ENCODE measurements at regions not wholly inside any gene's neighbourhood (a gene's known extent, or its start where the extent isn't known, plus 50 kb on each side); places are given as distances from the start of the nearest gene placed in this dataset.

DNA sequence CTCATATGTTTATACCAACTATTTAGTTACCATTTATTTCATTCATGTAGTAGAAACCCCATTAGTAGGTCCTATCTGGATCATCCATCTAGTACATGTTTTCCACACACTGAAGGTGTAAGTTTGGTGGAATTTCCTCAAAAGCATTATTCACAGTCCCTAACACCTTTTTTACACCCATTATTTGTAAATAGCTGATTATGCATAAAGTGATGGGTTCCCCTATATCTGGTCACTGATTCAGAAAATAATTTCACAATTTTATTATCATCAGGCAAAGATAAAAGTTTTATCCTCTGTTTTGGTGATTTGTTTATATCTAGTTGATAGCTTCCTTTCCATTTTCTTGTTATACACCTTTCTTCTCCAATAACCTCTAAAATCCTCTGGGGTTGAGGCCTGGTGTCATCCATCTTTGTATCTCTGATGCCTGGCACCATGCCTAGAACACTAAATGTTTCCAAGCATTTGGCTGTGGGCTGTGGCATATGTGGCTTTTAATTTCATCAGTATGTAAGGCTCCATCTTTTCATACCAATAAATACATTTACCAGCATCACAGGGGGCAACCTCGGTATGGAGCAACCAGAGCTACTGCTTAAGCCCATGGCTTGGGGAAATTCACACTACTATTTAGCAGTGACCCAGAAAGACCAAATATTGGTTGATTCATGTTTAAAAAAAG, 1089.5 kb upstream of the LRRN3 start:
- TF ChIP-seq, protein P1, sequence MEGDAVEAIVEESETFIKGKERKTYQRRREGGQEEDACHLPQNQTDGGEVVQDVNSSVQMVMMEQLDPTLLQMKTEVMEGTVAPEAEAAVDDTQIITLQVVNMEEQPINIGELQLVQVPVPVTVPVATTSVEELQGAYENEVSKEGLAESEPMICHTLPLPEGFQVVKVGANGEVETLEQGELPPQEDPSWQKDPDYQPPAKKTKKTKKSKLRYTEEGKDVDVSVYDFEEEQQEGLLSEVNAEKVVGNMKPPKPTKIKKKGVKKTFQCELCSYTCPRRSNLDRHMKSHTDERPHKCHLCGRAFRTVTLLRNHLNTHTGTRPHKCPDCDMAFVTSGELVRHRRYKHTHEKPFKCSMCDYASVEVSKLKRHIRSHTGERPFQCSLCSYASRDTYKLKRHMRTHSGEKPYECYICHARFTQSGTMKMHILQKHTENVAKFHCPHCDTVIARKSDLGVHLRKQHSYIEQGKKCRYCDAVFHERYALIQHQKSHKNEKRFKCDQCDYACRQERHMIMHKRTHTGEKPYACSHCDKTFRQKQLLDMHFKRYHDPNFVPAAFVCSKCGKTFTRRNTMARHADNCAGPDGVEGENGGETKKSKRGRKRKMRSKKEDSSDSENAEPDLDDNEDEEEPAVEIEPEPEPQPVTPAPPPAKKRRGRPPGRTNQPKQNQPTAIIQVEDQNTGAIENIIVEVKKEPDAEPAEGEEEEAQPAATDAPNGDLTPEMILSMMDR (IDR thresholded peaks at IDR 0.05): no peak
- no peak for TF ChIP-seq POLR2A (IDR thresholded peaks at IDR 0.05; ENCODE audit: low read depth)
- no peak for TF ChIP-seq POLR2AphosphoS5 (IDR thresholded peaks at IDR 0.05)

Data from esophagus muscularis mucosa (tissue), 3 donors.